Osteoblast (primary cell): ENCODE measurements at regions not wholly inside any gene's neighbourhood (a gene's known extent, or its start where the extent isn't known, plus 50 kb on each side); places are given as distances from the start of the nearest gene placed in this dataset.

ENCODE experiments used
- DNase-seq: peaks from one replicate; pipeline ENCODE4 v3.0.0; 2011; ENCODE audit warnings: low spot score, mixed read lengths; ENCODE audit not compliant: insufficient read length; ENCODE audit errors: missing footprints
- H2AFZ ChIP-seq: 2 replicates; pipeline ENCODE4 v1.6.0; 2011; ENCODE audit warnings: mild to moderate bottlenecking, low read length
- H3K27ac ChIP-seq: 2 replicates; pipeline ENCODE4 v1.5.1; 2011; ENCODE audit warnings: mild to moderate bottlenecking, low read depth, low read length, moderate library complexity
- H3K27me3 ChIP-seq: 2 replicates; pipeline ENCODE4 v1.6.0; 2012; ENCODE audit warnings: mild to moderate bottlenecking, control low read depth, inconsistent platforms, low read length, moderate library complexity; ENCODE audit not compliant: insufficient read depth
- H3K36me3 ChIP-seq: 2 replicates; pipeline ENCODE4 v1.5.1; 2011; ENCODE audit warnings: mild to moderate bottlenecking, low read length, control low read depth, moderate library complexity; ENCODE audit not compliant: insufficient read depth
- H3K4me1 ChIP-seq: 2 replicates; pipeline ENCODE4 v1.5.1; 2011; ENCODE audit warnings: mild to moderate bottlenecking, low read length, control low read depth, moderate library complexity; ENCODE audit not compliant: insufficient read depth
- H3K4me2 ChIP-seq: 2 replicates; pipeline ENCODE4 v1.6.0; 2011; ENCODE audit warnings: mild to moderate bottlenecking, low read length; ENCODE audit not compliant: insufficient read depth
- H3K4me3 ChIP-seq: fragments of 200-600 bp; sonication (generic); 3 replicates; pipeline ENCODE4 v1.5.1; 2012; ENCODE audit warnings: mild to moderate bottlenecking, low read length, inconsistent platforms; ENCODE audit not compliant: insufficient read depth
- H3K79me2 ChIP-seq: 2 replicates; pipeline ENCODE4 v1.6.0; 2012; ENCODE audit warnings: mild to moderate bottlenecking, low read length, control low read depth, inconsistent platforms; ENCODE audit not compliant: insufficient read depth
- H3K9me3 ChIP-seq: 2 replicates; pipeline ENCODE4 v1.5.1; 2011; ENCODE audit warnings: low read depth, low read length, control low read depth
- H4K20me1 ChIP-seq: 2 replicates; pipeline ENCODE4 v1.6.0; 2012; ENCODE audit warnings: mild to moderate bottlenecking, low read length, control low read depth; ENCODE audit not compliant: insufficient read depth
- CTCF ChIP-seq: IDR thresholded peaks from 2 replicates; pipeline ENCODE4 v1.5.1; 2011; ENCODE audit warnings: mild to moderate bottlenecking, low read depth, low read length, moderate library complexity; ENCODE audit errors: extremely low read depth

- Histone ChIP-seq H3K9me3 (no peaks in the 10 kb centered on the region), H3K27ac (no peak overlapping the region), H3K4me2 (no peak overlapping the region), H3K27me3 (no peaks in the 10 kb centered on the region), H2AFZ (no peak overlapping the region), H3K36me3 (no peaks in the 10 kb centered on the region), H4K20me1 (no peaks in the 10 kb centered on the region), H3K79me2 (no peaks in the 10 kb centered on the region), H3K4me3 (no peak overlapping the region), H3K4me1 (no peaks in the 10 kb centered on the region)
- no peak for TF ChIP-seq CTCF
- no peak for DNase-seq
Measured at GRCh38 chr1:199472978-199473377, 554.5 kb upstream of the NR5A2 start.

- no peak overlapping the region for H3K4me2 ChIP-seq
- H3K4me3 ChIP-seq, result no peak overlapping the region
- no peak for DNase-seq
Measured at GRCh38 chr1:199474738-199475137, 552.8 kb upstream of the NR5A2 start.

DNA sequence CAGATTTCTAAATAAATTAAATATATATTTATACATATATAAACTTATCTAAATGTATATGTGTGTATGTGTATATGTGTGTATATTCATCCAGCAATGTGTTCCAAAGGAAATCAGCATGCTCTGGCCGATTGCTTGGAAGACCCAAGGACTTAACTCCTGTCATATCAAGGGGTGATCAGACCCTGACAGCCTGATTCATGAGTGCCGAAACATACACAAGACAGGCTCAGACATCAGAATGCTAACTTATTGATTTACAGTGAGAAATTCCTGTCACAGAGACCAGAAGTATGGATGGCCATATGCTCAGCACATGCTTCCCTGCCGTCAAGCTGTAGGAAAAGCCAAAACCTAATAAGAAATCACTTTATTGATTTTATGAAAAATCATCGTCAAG lies 545.1 kb upstream of the NR5A2 start:
- no peak overlapping the region for H3K27ac ChIP-seq
- H2AFZ ChIP-seq, result no peak overlapping the region
- TF ChIP-seq CTCF, result no peak
- no peak overlapping the region for H3K4me3 ChIP-seq
- no peaks in the 10 kb centered on the region for H3K36me3 ChIP-seq
- no peaks in the 10 kb centered on the region for H4K20me1 ChIP-seq
- H3K4me1 ChIP-seq, result no peaks in the 10 kb centered on the region
- no peaks in the 10 kb centered on the region for H3K79me2 ChIP-seq
- H3K9me3 ChIP-seq, result no peaks in the 10 kb centered on the region
- H3K4me2 ChIP-seq, result no peak overlapping the region
- H3K27me3 ChIP-seq, result no peaks in the 10 kb centered on the region
- no peak for DNase-seq

More at GRCh38 chr1:199474738-199475137, 552.8 kb upstream of the NR5A2 start:
- Histone ChIP-seq H3K27me3 (no peaks in the 10 kb centered on the region), H3K4me1 (no peaks in the 10 kb centered on the region), H3K27ac (no peak overlapping the region), H3K9me3 (no peaks in the 10 kb centered on the region), H3K36me3 (no peaks in the 10 kb centered on the region), H3K79me2 (no peaks in the 10 kb centered on the region), H2AFZ (no peak overlapping the region), H4K20me1 (no peaks in the 10 kb centered on the region)
- TF ChIP-seq CTCF, result no peak

- no peak for TF ChIP-seq CTCF
- H3K79me2 ChIP-seq, result no peaks in the 10 kb centered on the region
- no peaks in the 10 kb centered on the region for H3K36me3 ChIP-seq
- no peaks in the 10 kb centered on the region for H3K27me3 ChIP-seq
- H3K4me1 ChIP-seq, result no peaks in the 10 kb centered on the region
- H2AFZ ChIP-seq, result no peak overlapping the region
- no peak overlapping the region for H3K4me3 ChIP-seq
- no peak overlapping the region for H3K27ac ChIP-seq
- no peak for DNase-seq
- H3K9me3 ChIP-seq, result no peaks in the 10 kb centered on the region
- no peak overlapping the region for H3K4me2 ChIP-seq
- no peaks in the 10 kb centered on the region for H4K20me1 ChIP-seq
Measured at GRCh38 chr1:199489594-199489993, 537.9 kb upstream of the NR5A2 start.
